Amniotic epithelial cell (primary cell): ENCODE measurements at regions not wholly inside any gene's neighbourhood (a gene's known extent, or its start where the extent isn't known, plus 50 kb on each side); places are given as distances from the start of the nearest gene placed in this dataset.
"Not testable (repeated sequence)": the region's sequence is repeated elsewhere in the genome, so short reads cannot be mapped to it uniquely, and the experiment has no call there.

ENCODE experiments used
- DNase-seq: peaks from one replicate; pipeline ENCODE4 v3.0.0-alpha.2; 2010; ENCODE audit warnings: low read depth

GRCh38 chr10:131581547-131581946 lies 270.0 kb upstream of the TCERG1L start:
- not testable (repeated sequence) for DNase-seq

GRCh38 chr10:131584287-131584686 lies 272.8 kb upstream of the TCERG1L start:
- no peak for DNase-seq

GRCh38 chr10:131585761-131586160 lies 274.2 kb upstream of the TCERG1L start:
- no peak for DNase-seq

- no peak for DNase-seq
These were observed 275.4 kb upstream of the TCERG1L start for GRCh38 chr10:131586958-131587357.

GRCh38 chr10:131587976-131588680 lies 276.6 kb upstream of the TCERG1L start:
- no peak for DNase-seq

GRCh38 chr10:131588704-131589220 lies 277.2 kb upstream of the TCERG1L start:
- DNase-seq, result no peak

GRCh38 chr10:131590567-131590966 lies 279.0 kb upstream of the TCERG1L start:
- DNase-seq, result no peak

- no peak for DNase-seq
These were observed 280.4 kb upstream of the TCERG1L start for GRCh38 chr10:131591936-131592335.

GRCh38 chr10:131609176-131609575 lies 291.6 kb upstream of the PPP2R2D start:
- no peak for DNase-seq

- no peak for DNase-seq
These were observed 285.7 kb upstream of the PPP2R2D start for GRCh38 chr10:131615150-131615549.

GRCh38 chr10:131616040-131616439 lies 284.8 kb upstream of the PPP2R2D start:
- no peak for DNase-seq

- no peak for DNase-seq
These were observed 283.5 kb upstream of the PPP2R2D start for GRCh38 chr10:131617113-131617858.

GRCh38 chr10:131618587-131619267 lies 282.1 kb upstream of the PPP2R2D start:
- no peak for DNase-seq

- DNase-seq, result no peak
These were observed 280.5 kb upstream of the PPP2R2D start for GRCh38 chr10:131620314-131620713.

- no peak for DNase-seq
These were observed 279.9 kb upstream of the PPP2R2D start for GRCh38 chr10:131620904-131621303.

- no peak for DNase-seq
These were observed 278.8 kb upstream of the PPP2R2D start for GRCh38 chr10:131621784-131622624.

GRCh38 chr10:131625041-131625440 lies 275.8 kb upstream of the PPP2R2D start:
- no peak for DNase-seq

- no peak for DNase-seq
These were observed 274.5 kb upstream of the PPP2R2D start for GRCh38 chr10:131626274-131626673.

- DNase-seq, result no peak
These were observed 271.6 kb upstream of the PPP2R2D start for GRCh38 chr10:131629026-131629770.

GRCh38 chr10:131630772-131631258 lies 270.0 kb upstream of the PPP2R2D start:
- DNase-seq, result no peak

- DNase-seq, result no peak
These were observed 269.2 kb upstream of the PPP2R2D start for GRCh38 chr10:131631619-131632018.
